ENCODE measurements at regions not wholly inside any gene's neighbourhood (a gene's known extent, or its start where the extent isn't known, plus 50 kb on each side); places are given as distances from the start of the nearest gene placed in this dataset.

DNA sequence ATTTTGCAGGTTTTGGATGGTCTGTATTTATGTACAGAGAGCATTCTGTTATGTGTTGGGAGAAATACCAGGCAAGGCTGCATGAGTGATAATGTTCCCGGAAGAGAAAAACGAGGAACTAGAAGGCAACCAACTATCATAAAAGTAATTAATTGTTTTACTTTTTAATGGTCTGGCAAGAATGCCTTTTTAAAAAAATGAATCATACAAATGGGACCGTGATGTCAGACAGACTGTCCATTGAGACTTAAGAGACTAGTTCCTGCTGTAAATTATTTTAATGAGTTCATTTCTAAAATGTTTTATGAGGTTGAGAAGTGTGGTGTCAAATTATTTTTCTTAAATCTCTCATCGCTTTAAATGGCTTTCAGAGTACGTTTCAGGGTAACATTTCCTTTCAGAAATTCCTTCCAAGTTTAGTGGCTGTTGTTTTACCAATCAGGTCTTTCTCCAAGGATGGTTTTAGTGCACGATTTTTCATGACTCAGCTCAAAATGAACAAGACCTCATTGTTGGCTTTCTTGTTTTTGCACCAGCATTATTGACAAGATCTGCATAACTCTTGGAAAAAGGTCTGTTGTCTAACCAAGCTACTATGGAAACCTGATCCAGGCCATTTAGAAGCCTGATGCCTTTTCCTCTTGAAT, 86.1 kb upstream of the ARHGAP5 start:
- CTCF ChIA-PET: interaction anchor here (0.7 kb wide), 1 partner anchor 17 kb away, joined by 3 read pairs; no protein-coding TSS in a partner anchor
- H3K4ac ChIP-seq (ENCODE audit: low read depth, low read length): no peak overlapping the region
- H3K23ac ChIP-seq (ENCODE audit: low read depth, low read length): no peak overlapping the region
- no peak overlapping the region for H3K27ac ChIP-seq (ENCODE audit: insufficient read depth, low read length)
- no peak overlapping the region for H3K56ac ChIP-seq (ENCODE audit: extremely low read depth, insufficient read depth, low read length)
- no CpG with 5 or more reads among the region's 6 CpGs for WGBS, 2 experiments (ENCODE audit: extremely low coverage in 2 of 2, insufficient read length in 1 of 2)
- no peak overlapping the region for H2AK9ac ChIP-seq (replicated peaks; ENCODE audit: low read depth, low read length, poor library complexity)
- H3K79me1 ChIP-seq (ENCODE audit: low read depth in 1 of 2, low read length in 2 of 2): no peaks in the 10 kb centered on the region
- no peak overlapping the region for H2BK5ac ChIP-seq (ENCODE audit: low read depth, low read length, poor library complexity, severe bottlenecking)
- in situ Hi-C loops (cut with MboI; ENCODE audit: low sequenced_read_pairs): no loop called here
- ATAC-seq (ENCODE audit: low read depth) (no peak), DNase-seq (no peak)
- peaks cover 1% of the 10 kb centered on the region for H3K27me3 ChIP-seq (ENCODE audit: control insufficient read depth, insufficient read depth, low read length)
- no peak overlapping the region for H2BK20ac ChIP-seq (ENCODE audit: low read depth, low read length)
- no peak overlapping the region for H2BK120ac ChIP-seq (ENCODE audit: low read depth, low read length)
- H4K8ac ChIP-seq (ENCODE audit: low read depth in 2 of 2, low read length in 2 of 2): no peak overlapping the region
- no peaks in the 10 kb centered on the region; the same call in 1 of the 2 replicates for H3K9me1 ChIP-seq (ENCODE audit: insufficient read depth, low read length)
- no peak overlapping the region for H3K4me3 ChIP-seq (ENCODE audit: insufficient read depth, low read depth, low read length)
- no peak overlapping the region for H2AFZ ChIP-seq (replicated peaks; ENCODE audit: low read length, poor library complexity)
- POLR2A ChIA-PET (ENCODE audit: unreplicated experiment): no interaction called here
- no peak overlapping the region for H3K9ac ChIP-seq (ENCODE audit: low read depth, low read length)
- H4K91ac ChIP-seq (ENCODE audit: insufficient read depth, low read depth, low read length): no peak overlapping the region
- H2AK5ac ChIP-seq (ENCODE audit: low read depth, low read length): no peak overlapping the region
- 0 out of 2 replicates have a peak overlapping the region, but pooled peaks have one; percentile 58 for H3K18ac ChIP-seq (ENCODE audit: low read depth, low read length)
- no peak overlapping the region for H4K5ac ChIP-seq (ENCODE audit: low read depth, low read length)
- no peaks in the 10 kb centered on the region for H3K36me3 ChIP-seq (ENCODE audit: control insufficient read depth, insufficient read depth, low read length)
- BruUV-seq (replicated peaks): no TSS peak
- no peak overlapping the region for H3K14ac ChIP-seq (replicated peaks; ENCODE audit: low read depth, low read length)
- dilution Hi-C loops (cut with HindIII; ENCODE audit: low sequenced_read_pairs, unreplicated experiment): no loop called here
- intact Hi-C loops (cut with micrococcal nuclease): no loop called here
- H4K20me1 ChIP-seq (ENCODE audit: insufficient read depth, low read length): no peaks in the 10 kb centered on the region
- peaks cover 6% of the 10 kb centered on the region for H3K4me1 ChIP-seq (ENCODE audit: control insufficient read depth, insufficient read depth, low read length)
- TF ChIP-seq ELK1 (IDR thresholded peaks at IDR 0.05; ENCODE audit: borderline replicate concordance, low read depth, low read length) (no peak), NFE2L2 (IDR thresholded peaks at IDR 0.05; ENCODE audit: low read depth, low read length) (peak; percentile 63), MAFK (IDR thresholded peaks at IDR 0.05; ENCODE audit: low read depth, low read length) (peak; percentile 86)
- H3K4me2 ChIP-seq (ENCODE audit: low read depth, low read length): no peak overlapping the region
- no peak overlapping the region for H2BK15ac ChIP-seq (ENCODE audit: low read depth, low read length)
- H3K9me3 ChIP-seq (ENCODE audit: control insufficient read depth, insufficient read depth, low read length): no peaks in the 10 kb centered on the region
